Sigmoid colon (tissue), 4 donors: ENCODE measurements at regions not wholly inside any gene's neighbourhood (a gene's known extent, or its start where the extent isn't known, plus 50 kb on each side); places are given as distances from the start of the nearest gene placed in this dataset.

Experiments used
- CTCF ChIP-seq, 4 experiments: fragments of 450-650 bp in 3 of 4; fragments of 200-600 bp in 1 of 4; IDR thresholded peaks; one replicate each; pipeline ENCODE4 v1.5.1; 2016 to 2019; ENCODE audit warnings: antibody characterized with exemption in 4 of 4, mild to moderate bottlenecking in 3 of 4, moderate library complexity in 2 of 4
- EP300 ChIP-seq, 4 donors: sonication (generic); formaldehyde crosslinking; IDR thresholded peaks; one replicate each; pipeline ENCODE4 v1.6.1; 2017; ENCODE audit warnings: antibody characterized with exemption in 4 of 4
- POLR2A ChIP-seq, 2 donors: fragments of 450-650 bp; IDR thresholded peaks; one replicate each; pipeline ENCODE4 v1.6.1; 2016; ENCODE audit warnings: antibody characterized with exemption in 2 of 2, mild to moderate bottlenecking in 2 of 2, moderate library complexity in 2 of 2
- POLR2AphosphoS5 ChIP-seq, 4 donors: sonication (generic); formaldehyde crosslinking; IDR thresholded peaks; one replicate each; pipeline ENCODE4 v1.6.1; 2017; ENCODE audit warnings: antibody characterized with exemption in 4 of 4

DNA sequence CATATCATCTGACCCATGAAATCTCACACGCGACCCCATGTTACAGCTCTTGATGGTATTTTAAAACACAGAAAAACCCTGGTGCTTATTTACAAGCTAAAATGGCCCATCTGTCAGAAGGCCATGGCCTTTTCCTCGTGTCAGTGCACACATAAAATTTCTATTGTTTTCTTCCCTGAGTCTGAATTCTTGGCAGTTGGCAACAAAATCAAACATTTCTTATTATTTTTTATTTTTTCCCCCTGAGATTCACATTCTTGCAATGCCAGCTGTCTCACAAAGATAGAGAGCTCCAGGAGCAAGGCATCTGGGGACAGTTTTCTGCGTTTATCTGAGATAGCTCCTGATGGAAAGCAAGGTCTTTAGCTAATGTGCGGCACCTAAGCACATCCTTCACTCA, 818.1 kb upstream of the TMEM132C start:
- TF ChIP-seq POLR2AphosphoS5 (IDR thresholded peaks at IDR 0.05): no peak
- no peak for TF ChIP-seq CTCF (IDR thresholded peaks at IDR 0.05)
- no peak for TF ChIP-seq POLR2A (IDR thresholded peaks at IDR 0.05)
- TF ChIP-seq EP300 (IDR thresholded peaks at IDR 0.05): no peak
